GM19397 (cell line): ENCODE measurements at regions not wholly inside any gene's neighbourhood (a gene's known extent, or its start where the extent isn't known, plus 50 kb on each side); places are given as distances from the start of the nearest gene placed in this dataset.

Source experiments
- ATAC-seq: cut with Tn5 transposase; IDR thresholded peaks from one replicate; pipeline ENCODE4 v1.9.1; 2021; ENCODE audit warnings: mild to moderate bottlenecking, moderate library complexity; ENCODE audit not compliant: unreplicated experiment

DNA sequence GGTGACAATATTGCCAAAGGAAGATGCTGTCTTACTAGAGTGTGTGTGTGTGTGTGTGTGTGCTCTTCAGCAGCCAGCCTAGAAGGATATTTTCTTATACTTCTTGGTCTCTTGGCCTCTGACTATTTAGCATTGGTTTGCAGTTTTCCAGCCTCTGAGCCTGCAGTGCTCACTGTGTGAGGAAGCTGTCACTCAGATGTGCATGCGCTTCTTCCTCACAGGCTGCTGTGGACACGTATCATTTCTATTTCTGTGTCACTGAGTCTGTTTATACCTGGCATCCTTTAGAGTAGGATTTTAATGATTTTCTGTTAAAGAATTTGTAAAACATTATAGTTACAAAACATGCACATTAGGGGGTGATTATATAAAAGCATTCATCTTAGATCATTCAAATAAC, 83.3 kb downstream of the ALDH8A1 start:
- ATAC-seq, result no peak

GRCh38 chr6:134864558-134864957, 85.3 kb downstream of the ALDH8A1 start:
- ATAC-seq, result no peak

DNA sequence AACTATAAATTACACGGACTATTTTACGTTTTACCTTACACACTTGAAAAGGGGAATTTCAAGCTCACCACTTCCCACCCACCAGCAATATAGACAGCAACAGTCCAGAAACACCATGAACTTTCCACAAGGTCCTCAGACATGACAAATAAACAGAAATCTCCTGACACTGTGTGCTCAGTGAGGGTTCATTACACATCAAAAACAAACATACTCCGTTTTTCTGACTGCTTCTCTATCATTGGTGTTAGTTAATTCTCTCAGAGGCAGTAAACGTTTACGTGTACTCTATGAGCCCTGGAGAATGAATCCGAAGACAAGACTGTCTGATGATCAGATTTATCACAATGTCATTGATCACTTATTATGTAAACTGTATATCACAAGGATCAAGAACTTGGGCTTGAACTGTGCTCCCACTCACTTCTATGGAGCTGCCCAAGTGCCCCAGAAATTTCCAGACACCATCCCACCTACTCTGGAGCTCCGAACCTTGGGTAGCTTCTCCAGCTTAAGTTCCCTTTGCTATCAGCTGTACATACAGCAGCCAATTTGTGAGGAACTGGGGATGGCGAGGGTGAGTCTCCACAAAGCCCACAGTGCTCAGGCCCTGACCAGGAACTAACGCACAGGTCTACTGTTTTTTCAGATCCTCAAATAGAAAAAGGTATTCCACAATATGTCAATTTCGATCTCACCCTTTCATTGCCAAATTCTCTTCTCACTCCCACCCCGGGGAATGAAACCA, 86.0 kb downstream of the ALDH8A1 start:
- ATAC-seq, result no peak

GRCh38 chr6:134854366-134854765, 95.5 kb downstream of the ALDH8A1 start:
- ATAC-seq, result no peak

DNA sequence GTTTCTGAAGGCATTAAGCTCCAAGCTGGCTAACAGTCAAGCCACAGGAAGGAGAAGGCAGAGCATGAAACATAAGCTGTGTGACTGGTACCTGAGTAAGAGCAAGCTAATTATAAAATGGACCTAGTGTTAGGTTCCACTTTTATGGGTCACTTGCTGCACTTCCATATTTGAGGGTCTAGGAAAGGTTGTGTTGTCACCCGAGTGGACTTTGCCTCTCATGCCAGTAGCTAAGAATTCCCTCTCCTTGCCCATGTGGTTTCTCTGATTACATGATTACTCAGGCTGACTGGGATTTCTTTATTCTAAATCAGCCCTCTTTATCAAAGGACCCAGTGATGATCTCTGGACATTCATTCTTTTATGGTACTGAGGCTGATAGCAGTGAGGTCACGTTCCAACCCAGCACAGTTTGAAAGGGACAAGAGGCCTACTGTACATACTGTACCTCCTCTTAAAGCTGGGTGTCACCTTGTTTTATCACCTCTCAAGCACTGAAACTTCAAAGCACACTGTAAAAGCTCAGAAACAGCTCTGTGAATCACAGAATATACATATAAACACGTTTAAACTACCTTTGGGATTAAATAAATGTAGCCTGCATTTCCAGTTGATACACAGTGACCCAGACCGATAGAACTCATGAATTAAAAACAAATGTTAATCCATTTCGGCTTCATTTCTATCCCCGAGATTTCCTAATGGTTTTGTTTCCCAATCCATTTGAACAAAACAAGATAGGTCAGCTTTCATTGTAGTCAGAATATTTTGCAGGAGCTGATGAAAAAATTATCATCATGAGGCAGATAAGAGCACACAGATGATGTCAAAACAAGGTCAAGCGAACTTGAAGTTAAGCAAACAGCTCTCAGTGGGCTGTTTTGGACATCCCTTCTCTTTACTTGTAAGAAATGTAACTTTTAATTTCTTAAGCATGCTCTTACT, 96.5 kb downstream of the ALDH8A1 start:
- ATAC-seq, result no peak

- no peak for ATAC-seq
These were observed 98.4 kb downstream of the ALDH8A1 start for GRCh38 chr6:134851548-134851947.

- no peak for ATAC-seq
These were observed 99.1 kb downstream of the ALDH8A1 start for GRCh38 chr6:134850721-134851305.

DNA sequence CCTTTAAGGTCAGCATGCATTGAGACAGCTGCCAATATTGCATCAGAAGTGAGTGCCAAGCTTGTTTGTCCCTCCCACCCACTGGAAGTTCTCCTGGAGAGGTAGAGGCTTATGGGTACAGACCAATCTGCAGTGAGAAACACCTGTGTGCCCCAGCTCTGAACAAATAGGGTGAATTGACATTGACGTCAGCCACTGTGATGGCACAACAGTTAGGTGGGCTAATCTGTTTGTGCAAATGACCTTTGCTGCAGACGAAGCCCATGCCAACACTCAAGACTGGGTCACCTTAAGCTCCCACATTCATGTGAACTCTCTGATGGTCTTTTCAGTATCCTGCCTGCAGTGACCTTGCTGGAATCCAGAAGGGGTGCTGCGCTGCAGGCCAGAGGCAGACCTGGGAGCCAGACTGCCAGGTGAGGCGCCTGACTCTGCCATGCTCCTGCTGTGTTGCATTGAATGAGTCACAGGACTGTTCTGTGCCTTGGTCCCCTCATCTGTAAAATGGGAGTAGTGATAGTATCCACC, 99.9 kb downstream of the ALDH8A1 start:
- no peak for ATAC-seq

- ATAC-seq, result no peak
These were observed 101.8 kb downstream of the ALDH8A1 start for GRCh38 chr6:134848076-134848475.

DNA sequence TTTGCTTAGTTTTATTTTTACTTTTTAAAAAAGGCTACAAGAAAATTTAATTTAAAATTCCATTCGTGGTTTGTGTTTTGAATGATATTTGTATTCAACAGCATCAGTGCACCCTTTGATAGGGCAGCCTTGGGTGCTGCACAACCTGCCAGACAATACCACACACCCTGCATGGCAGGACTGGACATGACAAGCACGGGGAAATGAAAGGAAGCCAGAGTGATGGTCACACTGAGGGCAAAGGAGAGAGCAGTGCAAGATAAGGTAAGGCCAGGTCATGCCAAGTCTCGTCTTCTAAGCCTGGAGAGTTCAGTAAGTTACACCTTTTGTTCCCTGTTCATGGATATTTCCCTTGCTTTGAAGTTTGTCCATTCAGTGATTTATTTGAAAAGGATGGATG, 103.0 kb downstream of the ALDH8A1 start:
- no peak for ATAC-seq

GRCh38 chr6:134846031-134846430, 103.9 kb downstream of the ALDH8A1 start:
- ATAC-seq, result no peak

GRCh38 chr6:134844120-134844519, 105.8 kb downstream of the ALDH8A1 start:
- no peak for ATAC-seq

DNA sequence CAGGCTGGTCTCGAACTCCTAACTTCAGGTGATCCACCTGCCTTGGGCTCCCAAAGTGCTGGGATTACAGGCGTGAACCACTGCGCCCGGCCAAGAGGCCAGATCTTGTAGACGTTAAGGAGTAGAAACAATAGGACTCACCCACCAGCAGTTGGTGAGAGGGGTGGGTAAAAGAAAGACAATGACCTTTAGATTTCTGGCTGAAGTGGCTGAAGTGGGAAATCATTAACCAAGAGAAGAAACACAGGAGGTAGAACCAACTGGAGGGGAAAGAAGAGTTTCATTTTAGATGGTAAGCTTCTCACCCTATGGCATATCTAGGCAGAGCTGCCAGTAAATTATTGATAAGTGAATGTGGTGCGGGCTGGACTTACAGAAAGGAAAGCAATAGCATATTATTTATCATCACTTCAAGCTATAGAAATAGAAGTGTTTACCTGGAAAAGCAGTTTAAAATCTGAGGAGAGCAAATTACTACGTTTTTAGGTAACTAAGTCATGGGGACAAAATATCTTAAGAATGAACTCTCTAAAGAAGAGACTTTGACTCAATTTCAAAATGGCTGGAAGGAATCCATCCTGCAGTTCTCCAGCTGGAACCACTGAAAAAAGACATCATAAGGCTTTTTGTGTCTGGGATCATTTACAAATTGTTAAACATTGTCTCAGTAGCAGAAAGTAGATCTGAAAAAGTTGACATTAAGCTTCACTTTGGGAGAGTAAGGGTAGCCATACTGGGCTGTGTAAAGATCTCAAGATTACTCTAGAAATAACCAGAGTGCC, 109.6 kb downstream of the ALDH8A1 start:
- peak; percentile 79 for ATAC-seq

- no peak for ATAC-seq
These were observed 113.9 kb downstream of the ALDH8A1 start for GRCh38 chr6:134835993-134836392.

GRCh38 chr6:134830940-134831339, 119.0 kb downstream of the ALDH8A1 start:
- no peak for ATAC-seq

- no peak for ATAC-seq
These were observed 119.7 kb downstream of the ALDH8A1 start for GRCh38 chr6:134830194-134830593.

GRCh38 chr6:134828641-134829040, 121.3 kb downstream of the ALDH8A1 start:
- no peak for ATAC-seq

DNA sequence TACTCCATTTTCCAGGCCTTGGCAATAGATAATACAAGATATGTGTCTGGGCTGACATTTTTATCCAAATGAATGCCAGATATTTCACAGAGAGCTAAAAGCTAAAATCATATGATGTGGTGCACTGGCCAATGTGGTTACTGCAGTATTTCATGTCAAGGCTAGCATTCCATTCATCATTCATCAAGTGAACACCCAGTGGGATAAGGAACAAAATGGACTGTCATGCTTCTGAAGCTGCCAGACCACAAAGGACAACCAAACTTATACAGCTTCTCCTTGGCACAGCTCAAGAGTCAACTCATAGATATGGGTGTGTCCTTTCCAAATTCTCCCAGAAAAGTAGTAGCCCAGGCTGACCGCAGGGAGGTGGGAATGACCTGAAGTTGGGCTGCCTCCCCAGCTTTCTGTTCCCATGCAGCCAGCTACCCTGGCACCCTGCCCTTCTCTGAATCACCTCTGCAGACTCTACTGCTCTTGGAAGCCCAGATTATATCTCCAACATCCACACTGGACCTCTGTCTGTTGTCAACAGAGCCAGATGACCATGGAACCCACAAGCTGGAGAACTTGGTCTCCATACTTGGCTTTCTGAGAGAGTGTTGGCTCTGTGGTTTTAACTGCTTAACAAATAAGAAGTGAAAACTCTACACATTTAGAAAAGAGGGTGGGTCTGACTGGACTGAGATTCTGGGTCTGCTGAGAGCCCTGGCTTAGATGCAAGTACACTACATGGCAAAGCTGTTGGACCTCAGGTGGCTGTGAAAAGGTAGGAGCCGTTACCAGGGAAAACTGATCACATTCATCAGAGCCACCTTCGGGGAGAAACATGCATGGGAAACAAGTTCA, 122.8 kb downstream of the ALDH8A1 start:
- no peak for ATAC-seq

GRCh38 chr6:134823710-134824034, 126.2 kb downstream of the ALDH8A1 start:
- ATAC-seq, result no peak
